ENCODE measurements at regions not wholly inside any gene's neighbourhood (a gene's known extent, or its start where the extent isn't known, plus 50 kb on each side); places are given as distances from the start of the nearest gene placed in this dataset.

DNA sequence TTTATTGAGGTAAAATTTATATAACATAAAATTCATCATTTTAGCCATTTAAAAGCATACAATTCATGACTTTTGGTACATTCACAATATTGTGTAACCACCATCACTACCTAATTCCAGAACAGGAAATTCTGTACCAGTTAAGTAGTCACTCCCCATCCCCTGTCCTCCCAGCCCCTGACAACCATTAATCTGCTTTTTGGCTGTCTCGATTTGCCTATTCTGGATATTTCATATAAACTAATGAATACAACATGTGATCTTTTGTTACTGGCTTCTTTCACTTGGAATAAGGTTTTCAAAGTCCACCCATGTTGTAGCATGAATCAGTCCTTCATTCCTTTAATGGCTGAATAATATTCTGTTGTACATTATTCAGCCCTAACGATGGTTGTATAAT, 115.6 kb upstream of the KLF14 start:
- intact Hi-C loops (cut with DNase I, micrococcal nuclease), result no loop called here
- peaks cover 11% of the 10 kb centered on the region for H3K36me3 Mint-ChIP-seq (ENCODE audit: low read depth)
- H3K27ac Mint-ChIP-seq, result no peak overlapping the region
- Histone ChIP-seq H3K9me3 (ENCODE audit: control insufficient read depth in 1 of 2, insufficient read depth in 1 of 2, low read length in 2 of 2) (no peaks in the 10 kb centered on the region), H3K4me3 (ENCODE audit: low read length) (no peak overlapping the region), H3K27me3 (ENCODE audit: control insufficient read depth in 1 of 2, insufficient read depth in 2 of 2, low read length in 2 of 2) (no peaks in the 10 kb centered on the region), H3K36me3 (ENCODE audit: insufficient read depth, low read length) (no peaks in the 10 kb centered on the region), H3K27ac (ENCODE audit: low read depth in 1 of 2, low read length in 2 of 2) (no peak overlapping the region), H3K4me1 (ENCODE audit: insufficient read depth, low read length) (no peaks in the 10 kb centered on the region)
- ATAC-seq (ENCODE audit: poor library complexity), result no peak
- peaks cover 6% of the 10 kb centered on the region for H3K27me3 Mint-ChIP-seq
- H3K4me1 Mint-ChIP-seq (ENCODE audit: low read depth), result no peaks in the 10 kb centered on the region
- no peak overlapping the region for H3K4me3 Mint-ChIP-seq
- no peaks in the 10 kb centered on the region for H3K9me3 Mint-ChIP-seq
- ChIA-PET CTCF (no interaction called here), POLR2A (no interaction called here)
- DNase-seq, result no peak
- TF ChIP-seq, protein P1, sequence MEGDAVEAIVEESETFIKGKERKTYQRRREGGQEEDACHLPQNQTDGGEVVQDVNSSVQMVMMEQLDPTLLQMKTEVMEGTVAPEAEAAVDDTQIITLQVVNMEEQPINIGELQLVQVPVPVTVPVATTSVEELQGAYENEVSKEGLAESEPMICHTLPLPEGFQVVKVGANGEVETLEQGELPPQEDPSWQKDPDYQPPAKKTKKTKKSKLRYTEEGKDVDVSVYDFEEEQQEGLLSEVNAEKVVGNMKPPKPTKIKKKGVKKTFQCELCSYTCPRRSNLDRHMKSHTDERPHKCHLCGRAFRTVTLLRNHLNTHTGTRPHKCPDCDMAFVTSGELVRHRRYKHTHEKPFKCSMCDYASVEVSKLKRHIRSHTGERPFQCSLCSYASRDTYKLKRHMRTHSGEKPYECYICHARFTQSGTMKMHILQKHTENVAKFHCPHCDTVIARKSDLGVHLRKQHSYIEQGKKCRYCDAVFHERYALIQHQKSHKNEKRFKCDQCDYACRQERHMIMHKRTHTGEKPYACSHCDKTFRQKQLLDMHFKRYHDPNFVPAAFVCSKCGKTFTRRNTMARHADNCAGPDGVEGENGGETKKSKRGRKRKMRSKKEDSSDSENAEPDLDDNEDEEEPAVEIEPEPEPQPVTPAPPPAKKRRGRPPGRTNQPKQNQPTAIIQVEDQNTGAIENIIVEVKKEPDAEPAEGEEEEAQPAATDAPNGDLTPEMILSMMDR (IDR thresholded peaks at IDR 0.05), result no peak

DNA sequence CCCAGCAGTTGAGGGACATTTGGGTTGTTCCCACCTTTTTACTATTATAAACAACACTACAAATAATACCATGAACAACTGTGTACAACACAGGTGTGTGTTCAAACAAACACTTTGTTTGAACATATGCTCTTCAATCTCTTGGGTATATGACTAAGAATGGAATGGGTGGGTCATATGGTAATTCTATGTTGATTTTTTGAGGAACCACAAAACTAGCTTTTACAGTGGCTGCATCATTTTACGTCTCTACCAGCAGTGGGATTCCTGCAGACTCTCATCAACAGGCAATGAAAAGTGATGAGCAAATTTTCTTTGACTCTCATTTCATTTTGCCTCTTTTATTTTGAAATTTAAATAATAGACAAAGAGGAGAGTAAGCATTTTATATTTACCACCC, 116.9 kb upstream of the KLF14 start:
- intact Hi-C loops (cut with DNase I, micrococcal nuclease), result no loop called here
- DNase-seq, result no peak
- Histone ChIP-seq H3K4me1 (ENCODE audit: insufficient read depth, low read length) (no peaks in the 10 kb centered on the region), H3K36me3 (ENCODE audit: insufficient read depth, low read length) (peaks cover 1% of the 10 kb centered on the region), H3K27me3 (ENCODE audit: control insufficient read depth in 1 of 2, insufficient read depth in 2 of 2, low read length in 2 of 2) (no peaks in the 10 kb centered on the region), H3K27ac (ENCODE audit: low read depth in 1 of 2, low read length in 2 of 2) (no peak overlapping the region), H3K9me3 (ENCODE audit: control insufficient read depth in 1 of 2, insufficient read depth in 1 of 2, low read length in 2 of 2) (peaks cover 4% of the 10 kb centered on the region in 2 experiments), H3K4me3 (ENCODE audit: low read length) (no peak overlapping the region)
- Mint-ChIP-seq H3K36me3 (ENCODE audit: low read depth) (peaks cover 25% of the 10 kb centered on the region), H3K27me3 (no peaks in the 10 kb centered on the region), H3K27ac (no peak overlapping the region), H3K4me1 (ENCODE audit: low read depth) (no peaks in the 10 kb centered on the region), H3K9me3 (no peaks in the 10 kb centered on the region), H3K4me3 (no peak overlapping the region)
- no peak for ATAC-seq (ENCODE audit: poor library complexity)
- ChIA-PET CTCF (no interaction called here), POLR2A (no interaction called here)
- TF ChIP-seq, protein P1 (IDR thresholded peaks at IDR 0.05), result no peak

DNA sequence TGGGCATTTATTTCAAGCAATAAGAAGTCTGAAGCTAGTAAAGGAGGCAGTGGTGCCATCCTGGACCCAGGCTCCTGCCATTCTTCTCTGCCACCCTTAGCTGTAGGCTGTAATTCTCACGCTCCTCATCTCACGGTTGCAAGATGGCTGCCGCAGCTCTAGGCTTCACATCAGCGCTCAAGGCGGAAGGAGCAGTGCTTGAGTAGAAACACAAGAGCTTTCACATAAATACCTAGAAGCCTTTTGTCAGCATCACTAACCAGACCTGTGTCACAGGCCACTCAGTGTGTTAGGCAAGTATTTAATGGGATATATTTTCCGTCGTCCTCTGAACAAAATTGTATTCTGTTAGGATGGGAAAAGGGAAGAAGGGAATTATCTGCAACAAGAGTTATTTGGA, 118.9 kb upstream of the KLF14 start:
- CTCF ChIA-PET, result interaction anchor here (0.5 kb wide), 1 partner anchor 378 kb away, joined by 3 read pairs; no protein-coding TSS in a partner anchor
- Histone ChIP-seq H3K4me3 (ENCODE audit: low read length) (no peak overlapping the region), H3K9me3 (ENCODE audit: control insufficient read depth in 1 of 2, insufficient read depth in 1 of 2, low read length in 2 of 2) (peaks cover 9 to 23% of the 10 kb centered on the region in 2 experiments), H3K27me3 (ENCODE audit: control insufficient read depth in 1 of 2, insufficient read depth in 2 of 2, low read length in 2 of 2) (no peaks in the 10 kb centered on the region), H3K4me1 (ENCODE audit: insufficient read depth, low read length) (no peaks in the 10 kb centered on the region), H3K36me3 (ENCODE audit: insufficient read depth, low read length) (peaks cover 5% of the 10 kb centered on the region), H3K27ac (ENCODE audit: low read depth in 1 of 2, low read length in 2 of 2) (no peak overlapping the region)
- Mint-ChIP-seq H3K4me1 (ENCODE audit: low read depth) (no peaks in the 10 kb centered on the region), H3K9me3 (peaks cover 9% of the 10 kb centered on the region), H3K36me3 (ENCODE audit: low read depth) (peaks cover 44% of the 10 kb centered on the region), H3K27me3 (no peaks in the 10 kb centered on the region), H3K27ac (no peak overlapping the region), H3K4me3 (no peak overlapping the region)
- intact Hi-C loops (cut with DNase I, micrococcal nuclease), result no loop called here
- ATAC-seq (ENCODE audit: poor library complexity) (no peak), DNase-seq (no peak)
- POLR2A ChIA-PET, result no interaction called here
- TF ChIP-seq, protein P1 (IDR thresholded peaks at IDR 0.05), result no peak
